ENCODE measurements at regions not wholly inside any gene's neighbourhood (a gene's known extent, or its start where the extent isn't known, plus 50 kb on each side); places are given as distances from the start of the nearest gene placed in this dataset.

DNA sequence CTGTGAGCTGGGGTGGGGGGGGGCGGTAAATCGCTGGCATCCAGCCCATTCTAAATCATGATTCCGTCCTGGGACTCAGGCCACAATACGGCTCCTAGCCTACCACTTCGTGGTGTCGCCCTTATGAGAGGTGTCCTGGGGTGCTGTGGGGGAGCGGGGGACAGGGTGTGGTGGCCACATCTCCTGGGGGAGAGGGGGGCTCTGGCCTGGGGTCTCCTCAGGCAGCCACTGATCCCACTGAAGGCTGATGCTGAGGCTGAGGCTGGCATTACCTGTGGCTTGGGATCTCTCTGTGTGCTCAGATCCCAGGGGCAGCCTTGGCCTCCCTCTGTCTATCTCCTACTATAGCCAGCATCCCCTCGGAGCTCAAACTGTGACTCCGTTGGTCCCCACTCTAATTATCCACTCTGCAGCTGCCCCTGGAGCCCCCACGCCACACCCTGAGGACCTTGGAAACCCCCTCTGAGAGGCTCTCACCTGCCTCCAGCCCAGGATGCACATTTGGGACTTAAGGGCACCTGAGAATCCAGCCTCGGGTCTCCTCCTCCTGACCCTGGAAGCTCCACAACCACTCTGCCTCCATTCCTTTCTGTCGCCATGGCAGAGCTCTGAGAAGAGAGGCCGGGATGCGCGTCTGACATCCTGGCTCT is 249.3 kb upstream of the TCERG1L start:
- 71 to 74% (median 73%) methylated on average over 15 of the region's 15 CpGs for WGBS, 3 donors
- Histone ChIP-seq H3K9me3 (peaks cover 9% of the 10 kb centered on the region), H3K36me3 (ENCODE audit: insufficient read depth in 1 of 2, low read depth in 1 of 2) (no peaks in the 10 kb centered on the region), H3K4me3 (no peak overlapping the region), H3K27me3 (ENCODE audit: insufficient read depth in 3 of 3, low read length in 2 of 3) (peaks cover 0 to 9% (median 4%) of the 10 kb centered on the region in 3 donors), H3K4me1 (no peaks in the 10 kb centered on the region), H3K27ac (no peak overlapping the region)
- intact Hi-C loops (cut with DNase I), result no loop called here
- ATAC-seq (no peak), DNase-seq (no peak)
- TF ChIP-seq CTCF (IDR thresholded peaks at IDR 0.05), result no peak

GRCh38 chr10:131561897-131562296 is 250.4 kb upstream of the TCERG1L start:
- Histone ChIP-seq H3K27ac (no peak overlapping the region), H3K9me3 (peaks cover 9% of the 10 kb centered on the region), H3K27me3 (ENCODE audit: insufficient read depth in 3 of 3, low read length in 2 of 3) (peaks cover 0 to 9% (median 4%) of the 10 kb centered on the region in 3 donors), H3K4me3 (no peak overlapping the region), H3K4me1 (no peaks in the 10 kb centered on the region), H3K36me3 (ENCODE audit: insufficient read depth in 1 of 2, low read depth in 1 of 2) (no peaks in the 10 kb centered on the region)
- no peak for TF ChIP-seq CTCF (IDR thresholded peaks at IDR 0.05)
- intact Hi-C loops (cut with DNase I), result no loop called here
- no peak for ATAC-seq
- no peak for DNase-seq
- 59 to 80% (median 63%) methylated on average over 5 of the region's 5 CpGs for WGBS, 3 donors

DNA sequence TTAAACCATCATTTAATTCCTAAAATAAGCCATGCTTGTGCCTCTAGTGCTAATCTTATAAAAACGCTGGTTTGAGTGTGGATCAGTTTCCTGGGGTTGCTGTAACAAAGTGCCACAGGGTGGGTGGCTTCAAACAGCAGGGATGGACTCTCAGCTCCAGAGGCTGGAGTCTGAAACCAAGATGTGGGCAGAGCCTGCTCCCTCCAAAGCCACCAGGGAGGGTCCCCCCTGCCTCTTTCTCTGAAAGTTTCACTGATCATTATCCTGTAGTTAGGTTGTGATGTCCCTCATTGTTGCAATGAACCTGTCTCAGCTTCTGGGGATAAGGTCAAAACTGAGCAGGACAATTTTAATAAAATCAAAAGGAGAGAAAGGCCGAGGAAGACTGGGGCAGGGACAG is 251.9 kb upstream of the TCERG1L start:
- H3K9me3 ChIP-seq, result peaks cover 9% of the 10 kb centered on the region
- no peak overlapping the region for H3K27ac ChIP-seq
- intact Hi-C loops (cut with DNase I), result no loop called here
- no peak for DNase-seq
- 74 to 85% (median 74%) methylated on average over 2 of the region's 2 CpGs for WGBS, 3 donors
- H3K4me3 ChIP-seq, result no peak overlapping the region
- peaks cover 0 to 9% (median 4%) of the 10 kb centered on the region in 3 donors for H3K27me3 ChIP-seq (ENCODE audit: insufficient read depth in 3 of 3, low read length in 2 of 3)
- H3K4me1 ChIP-seq, result no peaks in the 10 kb centered on the region
- H3K36me3 ChIP-seq (ENCODE audit: insufficient read depth in 1 of 2, low read depth in 1 of 2), result no peaks in the 10 kb centered on the region
- no peak for TF ChIP-seq CTCF (IDR thresholded peaks at IDR 0.05)
- no peak for ATAC-seq

- no peak overlapping the region for H3K27ac ChIP-seq
- TF ChIP-seq CTCF (IDR thresholded peaks at IDR 0.05), result no peak
- H3K36me3 ChIP-seq (ENCODE audit: insufficient read depth in 1 of 2, low read depth in 1 of 2), result no peaks in the 10 kb centered on the region
- H3K4me3 ChIP-seq, result no peak overlapping the region
- 41 to 50% (median 42%) methylated on average over 15 of the region's 15 CpGs for WGBS, 3 donors
- peaks cover 0 to 3% (median 0%) of the 10 kb centered on the region in 3 donors for H3K27me3 ChIP-seq (ENCODE audit: insufficient read depth in 3 of 3, low read length in 2 of 3)
- DNase-seq (no peak), ATAC-seq (no peak)
- intact Hi-C loops (cut with DNase I), result no loop called here
- H3K4me1 ChIP-seq, result no peaks in the 10 kb centered on the region
- peaks cover 9% of the 10 kb centered on the region for H3K9me3 ChIP-seq
Observed at GRCh38 chr10:131567279-131568162, 256.0 kb upstream of the TCERG1L start.
